HepG2 (cell line): ENCODE measurements at regions not wholly inside any gene's neighbourhood (a gene's known extent, or its start where the extent isn't known, plus 50 kb on each side); places are given as distances from the start of the nearest gene placed in this dataset.

Source experiments
- EP300 ChIP-seq, 3 experiments: sonication (generic) in 1 of 3; formaldehyde crosslinking in 1 of 3; IDR thresholded peaks; 2 replicates each; pipeline versions ENCODE4 v1.5.1 to v1.6.1; 2011 to 2020; ENCODE audit warnings: low read depth in 2 of 3, low read length in 2 of 3, borderline replicate concordance in 1 of 3, improper control_type of control experiment in 1 of 3, mild to moderate bottlenecking in 1 of 3, missing genetic modification reagents in 1 of 3, moderate library complexity in 1 of 3
- MYC ChIP-seq: sonication (generic); formaldehyde crosslinking; IDR thresholded peaks from 2 replicates; pipeline ENCODE4 v1.9.0; 2021; ENCODE audit warnings: missing genetic modification reagents, borderline replicate concordance
- POLR2AphosphoS2 ChIP-seq: IDR thresholded peaks from 2 replicates; pipeline ENCODE4 v1.6.1; 2011; ENCODE audit warnings: low read depth, low read length, improper control_type of control experiment
- POLR2AphosphoS5 ChIP-seq: IDR thresholded peaks from 2 replicates; pipeline ENCODE4 v1.6.1; 2012; ENCODE audit warnings: low read depth, low read length

DNA sequence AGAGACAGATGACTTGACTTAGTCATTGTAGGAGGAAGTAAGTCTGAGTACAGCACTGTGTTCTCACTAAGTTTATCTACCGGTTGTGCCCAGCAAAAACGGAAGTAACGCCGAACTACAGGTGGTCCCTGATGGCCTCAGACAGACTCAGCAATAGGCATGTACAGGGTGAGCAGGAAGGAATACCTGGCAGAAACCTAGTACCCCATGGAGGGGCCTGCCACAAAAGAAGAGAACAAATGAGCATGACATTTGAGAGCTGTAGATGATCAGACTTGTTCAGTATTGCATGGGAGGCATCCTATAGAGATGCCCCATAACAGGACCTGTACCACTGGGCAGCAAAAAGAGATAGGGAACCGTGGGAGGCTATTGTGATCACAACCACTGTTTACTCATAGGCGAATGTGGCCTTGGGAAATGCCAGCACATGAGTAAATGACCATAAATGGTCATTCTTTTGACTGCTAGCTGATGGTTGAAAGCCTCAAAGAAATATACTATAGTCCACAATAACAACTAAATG lies 106.4 kb upstream of the TAB2 start:
- TF ChIP-seq EP300 (IDR thresholded peaks at IDR 0.05; ENCODE audit: low read depth in 2 of 2, low read length in 2 of 2) (no peak), EP300 (CRISPR knock-in tag; IDR thresholded peaks at IDR 0.05; ENCODE audit: borderline replicate concordance) (no peak), POLR2AphosphoS5 (no peak), POLR2AphosphoS2 (no peak), MYC (CRISPR knock-in tag) (no peak)
